ENCODE measurements at regions not wholly inside any gene's neighbourhood (a gene's known extent, or its start where the extent isn't known, plus 50 kb on each side); places are given as distances from the start of the nearest gene placed in this dataset.

DNA sequence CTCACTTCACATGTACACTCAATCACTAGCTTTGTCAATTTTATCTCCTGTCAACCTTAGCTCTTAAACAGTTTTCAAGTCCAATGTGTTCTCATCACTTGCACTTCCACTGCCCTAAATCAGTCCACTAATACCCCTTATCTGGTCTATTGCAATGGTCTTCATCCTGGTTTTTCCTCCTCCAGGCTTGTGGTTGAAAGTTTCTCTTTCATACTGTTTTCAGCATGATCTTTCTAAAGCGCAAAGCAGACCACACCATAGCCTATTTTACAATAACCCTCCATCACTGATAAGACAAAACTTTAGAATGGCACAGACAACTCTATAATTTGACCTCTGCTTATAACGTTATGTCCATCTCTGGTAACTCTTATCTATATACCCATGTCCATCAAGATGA, 62.0 kb upstream of the DDHD1 start (continued):
- no peak for TF ChIP-seq ATF2 (CRISPR knock-in tag; IDR thresholded peaks at IDR 0.05)

DNA sequence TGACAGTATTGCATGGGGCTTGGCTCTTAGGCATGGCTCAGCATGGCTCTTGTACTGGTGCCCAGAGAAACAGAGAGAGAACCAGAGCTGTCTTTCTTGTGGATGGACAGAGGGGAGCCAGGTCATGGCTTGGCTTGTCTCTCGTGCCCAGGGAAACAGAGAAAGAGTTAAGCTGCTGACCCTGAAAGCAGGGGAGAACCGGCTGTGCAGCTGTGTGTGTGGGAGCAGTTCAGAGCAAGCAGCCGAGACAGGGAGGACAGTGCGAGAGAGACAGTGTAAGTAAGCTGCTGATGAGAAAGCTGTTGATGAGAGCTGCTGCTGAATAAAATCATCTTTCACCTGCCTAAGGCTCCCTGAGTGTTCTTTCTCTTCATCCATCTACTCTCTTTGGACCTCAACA, 61.3 kb upstream of the DDHD1 start:
- no peak for TF ChIP-seq GTF2A2 (tag; IDR thresholded peaks at IDR 0.05)
- TF ChIP-seq ZBED1 (IDR thresholded peaks at IDR 0.05), result no peak
- no peak for TF ChIP-seq EP300 (IDR thresholded peaks at IDR 0.05; ENCODE audit: low read length)
- no peak for TF ChIP-seq BRD9 (IDR thresholded peaks at IDR 0.05; ENCODE audit: low read depth, partially characterized antibody)
- no peak for TF ChIP-seq ZNF121 (CRISPR knock-in tag; conservative IDR thresholded peaks at IDR 0.05)
- TF ChIP-seq ARID2 (IDR thresholded peaks at IDR 0.05), result no peak
- TF ChIP-seq CHD4 (IDR thresholded peaks at IDR 0.05; ENCODE audit: insufficient read depth, insufficient replicate concordance, low read depth, low read length, poor library complexity, severe bottlenecking), result no peak
- TF ChIP-seq TSC22D4 (tag; IDR thresholded peaks at IDR 0.05), result no peak
- no peak for FAIRE-seq
- H2AFZ ChIP-seq (ENCODE audit: low read depth, low read length), result no peak overlapping the region
- H3K4me1 ChIP-seq (replicated peaks in 1 of 2; ENCODE audit: control insufficient read depth in 2 of 2, insufficient read depth in 2 of 2, low read length in 2 of 2), result peaks cover 0 to 8% of the 10 kb centered on the region in 2 experiments; a peak in 2 of 5 replicates
- H3K9me3 ChIP-seq (replicated peaks; ENCODE audit: control insufficient read depth, insufficient read depth, low read depth, low read length), result no peaks in the 10 kb centered on the region
- BruUV-seq (replicated peaks), result no TSS peak
- no peaks in the 10 kb centered on the region for H3K36me3 ChIP-seq (ENCODE audit: control insufficient read depth, insufficient read depth, low read length)
- no peaks in the 10 kb centered on the region for H4K20me1 ChIP-seq (replicated peaks; ENCODE audit: control insufficient read depth, insufficient read depth, low read length)
- no peak overlapping the region for H3K27ac ChIP-seq (ENCODE audit: extremely low read depth, low read depth, low read length)
- H3K9me1 ChIP-seq (ENCODE audit: control insufficient read depth, insufficient read depth, low read length), result no peaks in the 10 kb centered on the region
- no peak overlapping the region for H3K9ac ChIP-seq (ENCODE audit: insufficient read depth in 1 of 2, low read depth in 2 of 2, low read length in 2 of 2)
- in situ Hi-C loops (cut with MboI) (no loop called here), intact Hi-C loops (cut with micrococcal nuclease) (no loop called here)
- no peak overlapping the region for H3K4me3 ChIP-seq
- no peaks in the 10 kb centered on the region for H3K27me3 ChIP-seq (ENCODE audit: control insufficient read depth in 2 of 2, insufficient read depth in 2 of 2, low read length in 2 of 2)
- ATAC-seq, result no peak
- H3K4me2 ChIP-seq (ENCODE audit: insufficient read depth, low read length), result no peak overlapping the region
- CTCF ChIA-PET (ENCODE audit: low intra/inter-chr PET ratio), result no interaction called here
- WGBS (ENCODE audit: insufficient coverage, low coverage, missing lambda C conversion rate), result 0% methylated on average over 4 of the region's 4 CpGs
- DNase-seq (ENCODE audit: extremely low read depth in 1 of 4, low spot score in 3 of 4), result no peak
- no peaks in the 10 kb centered on the region for H3K79me2 ChIP-seq (ENCODE audit: control insufficient read depth, insufficient read depth, low read length)
- POLR2A ChIA-PET, result no interaction called here
